Neuron (in vitro differentiated cells): ENCODE measurements at regions not wholly inside any gene's neighbourhood (a gene's known extent, or its start where the extent isn't known, plus 50 kb on each side); places are given as distances from the start of the nearest gene placed in this dataset.

Source experiments
- H2AFZ ChIP-seq: one replicate; pipeline ENCODE4 v1.6.1; 2013; ENCODE audit warnings: low read depth, mild to moderate bottlenecking, inconsistent platforms, low read length, moderate library complexity
- H3K27me3 ChIP-seq: one replicate; pipeline ENCODE4 v1.6.1; 2013; ENCODE audit warnings: low read length; ENCODE audit not compliant: insufficient read depth
- H3K36me3 ChIP-seq: one replicate; pipeline ENCODE4 v1.6.1; 2013; ENCODE audit warnings: low read length; ENCODE audit not compliant: insufficient read depth
- H3K4me1 ChIP-seq: one replicate; pipeline ENCODE4 v1.6.1; 2013; ENCODE audit warnings: low read length; ENCODE audit not compliant: insufficient read depth
- H3K4me3 ChIP-seq: 2 replicates; pipeline ENCODE4 v1.5.1; 2013; ENCODE audit warnings: mild to moderate bottlenecking, low read length, moderate library complexity
- H3K9me3 ChIP-seq: one replicate; pipeline ENCODE4 v1.6.1; 2013; ENCODE audit warnings: low read length

DNA sequence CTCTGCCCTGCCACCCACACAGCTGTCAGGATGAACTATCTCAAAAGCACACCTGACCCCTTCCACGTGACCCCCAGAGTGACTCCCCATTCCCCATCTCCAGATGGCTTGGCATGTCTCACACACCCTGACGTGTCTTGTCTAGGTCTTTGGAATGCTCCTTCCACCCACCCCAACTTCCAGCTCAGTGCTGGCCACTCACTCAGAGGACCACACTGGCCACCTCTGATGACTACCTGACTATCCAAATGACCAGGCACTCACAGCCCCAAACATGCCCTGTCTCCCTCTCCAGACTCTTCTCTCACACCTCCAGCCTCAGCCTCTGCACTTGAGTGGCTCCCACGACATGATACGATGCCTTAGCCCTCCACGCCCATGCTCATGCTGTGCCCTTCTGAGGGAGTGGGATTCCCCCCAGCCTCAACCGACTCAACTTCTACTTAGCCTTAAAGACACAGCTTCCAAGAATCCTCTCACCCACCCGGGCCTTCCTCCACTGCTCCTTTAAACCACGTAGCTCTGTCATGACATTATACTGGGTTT is 259.4 kb downstream of the BUD13 start:
- H3K9me3 ChIP-seq: no peaks in the 10 kb centered on the region
- no peaks in the 10 kb centered on the region for H3K27me3 ChIP-seq
- H3K4me1 ChIP-seq: no peaks in the 10 kb centered on the region
- no peaks in the 10 kb centered on the region for H3K36me3 ChIP-seq
- H2AFZ ChIP-seq: no peak overlapping the region
- no peak overlapping the region for H3K4me3 ChIP-seq

GRCh38 chr11:116512841-116513240 is 259.9 kb downstream of the BUD13 start:
- no peaks in the 10 kb centered on the region for H3K36me3 ChIP-seq
- no peaks in the 10 kb centered on the region for H3K9me3 ChIP-seq
- H2AFZ ChIP-seq: no peak overlapping the region
- H3K27me3 ChIP-seq: no peaks in the 10 kb centered on the region
- H3K4me3 ChIP-seq: no peak overlapping the region
- H3K4me1 ChIP-seq: no peaks in the 10 kb centered on the region

DNA sequence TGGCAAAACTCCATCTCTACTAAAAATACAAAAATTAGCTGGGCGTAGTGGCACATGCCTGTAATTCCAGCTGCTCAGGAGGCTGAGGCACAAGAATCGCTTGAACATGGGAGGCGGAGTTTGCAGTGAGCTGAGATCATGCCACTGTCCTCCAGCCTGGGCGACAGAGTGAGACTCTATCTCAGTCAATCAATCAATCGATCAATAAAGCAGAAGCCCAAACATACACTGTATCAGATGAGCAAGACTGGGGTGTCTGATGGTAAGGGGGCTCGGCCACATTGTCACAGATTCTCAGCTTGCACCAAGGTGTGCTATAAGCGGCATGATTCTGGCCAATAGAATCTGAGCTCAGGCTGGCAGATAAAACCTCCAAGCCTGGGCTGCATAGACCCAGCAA is 261.1 kb downstream of the BUD13 start:
- no peaks in the 10 kb centered on the region for H3K9me3 ChIP-seq
- H3K27me3 ChIP-seq: no peaks in the 10 kb centered on the region
- H3K36me3 ChIP-seq: no peaks in the 10 kb centered on the region
- no peak overlapping the region for H2AFZ ChIP-seq
- no peaks in the 10 kb centered on the region for H3K4me1 ChIP-seq
- H3K4me3 ChIP-seq: no peak overlapping the region

DNA sequence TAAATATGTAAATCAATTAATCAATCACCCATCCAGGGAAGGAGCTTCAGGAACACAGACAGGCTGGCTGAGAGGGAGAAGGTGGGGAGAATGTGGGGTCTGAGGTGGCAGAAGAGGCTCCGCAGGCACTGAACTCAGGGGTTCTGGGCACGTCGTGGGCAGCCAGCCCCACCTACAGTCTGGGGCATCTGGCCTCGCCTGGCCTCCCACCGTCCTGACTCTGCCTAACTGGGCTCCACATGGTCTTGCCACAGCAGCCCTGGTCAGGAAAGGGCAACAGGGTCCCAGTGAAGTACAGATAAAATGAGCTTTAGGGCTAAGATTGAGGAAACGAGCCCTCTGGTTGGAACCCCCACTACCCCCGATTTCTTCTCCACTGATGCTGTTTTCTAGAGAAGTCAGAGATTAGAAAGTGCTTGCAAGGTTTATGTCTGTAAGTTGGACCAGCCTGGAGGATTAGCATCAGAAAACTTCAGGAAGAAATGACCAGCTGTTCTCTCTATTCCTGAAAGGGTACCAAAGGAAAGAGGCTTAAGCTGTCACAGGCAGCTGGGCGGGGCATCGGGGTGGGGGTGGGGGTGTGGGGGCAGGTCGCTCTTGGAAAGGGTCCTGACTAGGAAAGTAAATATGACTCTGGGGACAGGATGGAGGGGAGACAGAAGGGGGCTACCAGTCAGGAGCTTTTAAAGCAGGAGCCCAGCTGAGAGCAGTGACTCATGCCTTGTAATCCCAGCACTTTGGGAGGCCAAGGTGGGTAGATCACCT is 261.7 kb downstream of the BUD13 start:
- Histone ChIP-seq H3K4me3 (no peak overlapping the region), H3K9me3 (no peaks in the 10 kb centered on the region), H3K36me3 (no peaks in the 10 kb centered on the region), H3K27me3 (no peaks in the 10 kb centered on the region), H3K4me1 (no peaks in the 10 kb centered on the region), H2AFZ (no peak overlapping the region)

DNA sequence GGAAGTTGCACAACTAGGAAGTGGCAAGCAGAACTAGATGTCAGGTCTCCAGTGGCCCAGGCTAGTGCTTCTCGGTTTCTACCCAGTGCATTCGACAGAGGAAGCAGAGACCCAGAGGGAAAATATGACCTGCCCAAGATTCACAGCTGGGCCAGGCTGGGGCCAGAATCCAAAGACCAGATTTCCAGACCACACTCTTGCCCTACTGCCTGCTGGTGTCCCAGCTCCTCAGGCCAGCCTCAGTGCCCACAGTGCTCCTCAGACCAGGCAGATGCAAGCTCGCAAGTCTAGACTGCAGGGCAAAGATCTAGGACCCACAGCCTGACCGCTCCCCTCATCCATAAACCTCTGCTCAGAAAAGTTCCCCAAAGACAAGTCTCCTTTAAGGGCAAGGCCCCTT is 262.6 kb downstream of the BUD13 start:
- H2AFZ ChIP-seq: no peak overlapping the region
- no peaks in the 10 kb centered on the region for H3K36me3 ChIP-seq
- no peaks in the 10 kb centered on the region for H3K27me3 ChIP-seq
- no peaks in the 10 kb centered on the region for H3K4me1 ChIP-seq
- no peaks in the 10 kb centered on the region for H3K9me3 ChIP-seq
- no peak overlapping the region for H3K4me3 ChIP-seq

- Histone ChIP-seq H3K36me3 (no peaks in the 10 kb centered on the region), H2AFZ (no peak overlapping the region), H3K27me3 (no peaks in the 10 kb centered on the region), H3K4me1 (no peaks in the 10 kb centered on the region), H3K4me3 (no peak overlapping the region), H3K9me3 (no peaks in the 10 kb centered on the region)
Observed at GRCh38 chr11:116509551-116509950, 263.2 kb downstream of the BUD13 start.

- Histone ChIP-seq H3K9me3 (no peaks in the 10 kb centered on the region), H3K36me3 (no peaks in the 10 kb centered on the region), H3K4me1 (no peaks in the 10 kb centered on the region), H3K4me3 (no peak overlapping the region), H2AFZ (no peak overlapping the region), H3K27me3 (peaks cover 10% of the 10 kb centered on the region)
Observed at GRCh38 chr11:116507849-116508695, 264.7 kb downstream of the BUD13 start.

GRCh38 chr11:116507016-116507415 is 265.8 kb downstream of the BUD13 start:
- Histone ChIP-seq H2AFZ (no peak overlapping the region), H3K9me3 (no peaks in the 10 kb centered on the region), H3K27me3 (peaks cover 15% of the 10 kb centered on the region), H3K4me3 (no peak overlapping the region), H3K4me1 (no peaks in the 10 kb centered on the region), H3K36me3 (no peaks in the 10 kb centered on the region)

DNA sequence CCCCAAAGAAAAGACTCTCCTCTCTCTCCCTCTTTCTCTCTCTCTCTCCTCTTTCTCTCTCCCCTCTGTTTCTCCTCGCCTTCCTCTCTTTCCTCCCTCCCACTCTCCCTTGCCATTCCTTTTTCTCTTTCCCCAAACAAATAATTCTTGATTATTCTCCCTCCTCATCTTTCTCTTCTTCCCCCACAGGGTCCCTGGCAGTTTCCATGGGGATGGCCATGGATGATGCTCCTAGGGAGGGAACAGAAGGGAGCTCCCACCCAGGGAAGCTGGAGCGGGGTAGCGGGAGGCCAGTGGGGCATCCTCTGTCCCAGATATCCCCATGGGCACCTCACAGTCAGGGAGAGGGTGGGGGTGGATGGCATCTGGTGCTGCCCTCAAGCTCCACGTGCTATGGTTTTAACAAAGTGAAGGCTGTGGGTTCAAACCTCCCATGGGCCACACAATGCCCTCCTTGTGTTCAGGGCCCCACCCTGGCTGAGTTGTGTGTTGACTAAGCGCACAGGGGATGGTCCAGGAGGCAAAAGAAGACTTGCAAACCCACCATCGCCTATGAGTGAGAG is 266.4 kb downstream of the BUD13 start:
- no peaks in the 10 kb centered on the region for H3K9me3 ChIP-seq
- peaks cover 20% of the 10 kb centered on the region for H3K27me3 ChIP-seq

GRCh38 chr11:116505298-116506262 is 267.2 kb downstream of the BUD13 start:
- no peak overlapping the region for H2AFZ ChIP-seq
- H3K27me3 ChIP-seq: peaks cover 27% of the 10 kb centered on the region
- H3K4me1 ChIP-seq: no peaks in the 10 kb centered on the region
- H3K9me3 ChIP-seq: no peaks in the 10 kb centered on the region
- no peak overlapping the region for H3K4me3 ChIP-seq
- H3K36me3 ChIP-seq: no peaks in the 10 kb centered on the region

More for the DNA sequence above, 266.4 kb downstream of the BUD13 start:
- Histone ChIP-seq H2AFZ (no peak overlapping the region), H3K4me3 (no peak overlapping the region), H3K36me3 (no peaks in the 10 kb centered on the region), H3K4me1 (no peaks in the 10 kb centered on the region)

DNA sequence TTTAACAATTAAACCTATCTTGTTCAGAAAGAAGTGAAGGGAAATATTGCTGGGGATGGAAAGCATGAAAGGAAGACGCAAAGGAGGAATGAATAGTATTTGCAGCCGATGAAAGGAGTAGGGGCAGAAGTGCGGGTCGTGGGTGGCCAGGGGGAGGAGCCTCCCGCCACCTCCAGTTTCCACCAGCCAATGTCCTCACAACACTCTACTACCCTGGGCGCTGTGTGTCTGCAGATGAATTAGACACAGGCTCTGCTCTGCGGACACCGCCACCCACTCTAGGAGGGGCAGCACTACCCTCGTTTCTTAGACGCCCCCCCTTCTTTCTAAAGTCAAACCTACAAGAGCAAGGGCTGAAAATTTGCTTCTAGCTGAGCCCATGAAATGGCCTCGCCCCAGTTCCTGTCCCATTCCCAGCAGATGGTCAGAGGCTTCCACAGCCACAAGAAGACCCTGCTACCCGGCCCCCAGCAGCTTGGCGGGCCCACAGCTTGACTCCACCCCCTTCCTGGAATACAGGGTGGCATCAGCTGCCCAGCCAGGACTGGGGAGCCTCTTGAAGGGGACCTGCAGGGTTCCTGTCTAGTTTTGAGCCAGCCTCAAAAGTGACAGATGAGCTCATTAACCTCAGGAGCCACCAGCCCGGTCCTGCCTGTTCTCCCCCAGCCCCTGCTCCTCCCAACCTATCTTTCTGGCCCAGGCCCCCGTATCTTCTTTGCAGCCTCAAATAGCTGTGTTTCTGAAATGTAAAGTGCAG is 268.1 kb downstream of the BUD13 start:
- no peak overlapping the region for H3K4me3 ChIP-seq
- H3K4me1 ChIP-seq: no peaks in the 10 kb centered on the region
- peaks cover 30% of the 10 kb centered on the region for H3K27me3 ChIP-seq
- H3K9me3 ChIP-seq: no peaks in the 10 kb centered on the region
- H3K36me3 ChIP-seq: no peaks in the 10 kb centered on the region
- no peak overlapping the region for H2AFZ ChIP-seq
